GM21528 (cell line): ENCODE measurements at regions not wholly inside any gene's neighbourhood (a gene's known extent, or its start where the extent isn't known, plus 50 kb on each side); places are given as distances from the start of the nearest gene placed in this dataset.

Experiments used
- ATAC-seq: cut with Tn5 transposase; IDR thresholded peaks from one replicate; pipeline ENCODE4 v1.9.1; 2021; ENCODE audit warnings: mild to moderate bottlenecking, moderate library complexity; ENCODE audit not compliant: unreplicated experiment, low FRiP score

DNA sequence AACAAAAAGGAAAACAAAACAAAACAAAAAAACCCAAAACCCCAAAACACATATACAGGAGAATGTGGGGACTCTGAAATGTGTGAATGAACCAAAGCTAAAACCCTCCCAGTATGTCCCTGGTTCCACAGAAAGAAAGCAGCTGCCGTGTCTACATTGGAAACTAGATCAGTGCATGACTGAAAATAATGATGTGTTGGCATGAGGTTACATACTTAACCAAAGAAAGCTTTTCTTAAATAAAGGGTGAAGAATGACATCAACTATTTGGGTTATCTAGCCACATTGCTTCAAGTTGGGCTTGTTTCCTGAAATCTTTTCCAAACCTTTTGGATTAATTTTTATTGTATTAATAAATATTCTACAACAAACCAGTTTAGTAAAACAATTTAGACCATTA is 91.9 kb upstream of the FN1 start:
- ATAC-seq: no peak

DNA sequence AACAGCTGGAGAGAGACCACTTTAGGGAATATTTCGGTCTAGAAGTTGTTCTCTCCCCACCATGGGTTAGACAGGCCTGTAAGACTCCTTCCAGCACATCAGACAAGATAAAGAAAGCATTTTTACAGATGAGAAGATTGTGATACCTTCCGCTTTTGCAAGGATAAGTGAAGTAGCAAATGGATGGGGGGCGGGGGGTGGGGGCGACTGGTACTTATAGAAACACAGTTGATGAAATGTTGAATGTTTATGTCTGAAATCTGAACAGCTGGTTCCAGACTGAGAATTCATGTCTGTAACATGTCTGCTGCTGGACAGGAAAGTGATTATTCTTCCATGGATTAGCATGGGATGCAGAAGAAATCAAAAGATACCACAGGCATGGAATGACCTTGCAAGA is 90.5 kb upstream of the FN1 start:
- no peak for ATAC-seq

DNA sequence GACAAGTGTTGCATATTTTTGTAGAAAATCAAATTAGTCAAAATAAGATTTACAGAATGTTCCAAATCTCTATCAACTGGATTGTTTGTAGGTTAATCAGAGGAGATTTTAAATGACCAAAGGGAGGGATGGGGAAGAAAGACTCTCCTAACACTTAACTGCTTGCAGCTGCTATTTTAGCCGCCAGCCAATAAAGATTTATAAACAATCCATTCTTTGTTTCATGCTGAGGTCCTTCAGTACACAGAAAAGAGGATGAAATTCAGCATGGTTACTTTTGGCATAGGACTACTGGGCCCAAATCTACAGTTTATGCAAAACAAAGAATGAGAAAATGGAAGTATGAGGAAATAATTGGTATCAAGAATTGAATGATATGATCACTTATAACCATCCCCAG is 86.4 kb upstream of the FN1 start:
- ATAC-seq: no peak

DNA sequence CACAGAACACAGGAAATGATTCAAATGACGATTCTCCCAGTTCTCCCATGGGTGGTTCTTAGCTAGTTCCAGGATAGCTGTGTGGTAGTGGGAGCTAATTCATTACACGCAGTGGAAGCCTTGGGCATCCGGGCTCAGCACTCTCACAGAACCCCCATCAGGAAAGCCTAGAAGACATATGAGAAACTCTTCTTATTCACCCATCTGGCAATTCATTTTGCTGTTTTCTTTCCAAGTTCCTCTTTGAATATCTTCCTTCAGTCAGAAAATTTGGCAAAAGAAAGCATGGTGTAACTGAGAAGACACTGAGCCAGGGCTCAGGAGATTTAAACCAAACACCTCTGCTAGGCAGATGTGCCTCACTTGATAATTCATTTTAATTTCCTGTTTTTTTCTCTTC is 85.2 kb upstream of the FN1 start:
- no peak for ATAC-seq

DNA sequence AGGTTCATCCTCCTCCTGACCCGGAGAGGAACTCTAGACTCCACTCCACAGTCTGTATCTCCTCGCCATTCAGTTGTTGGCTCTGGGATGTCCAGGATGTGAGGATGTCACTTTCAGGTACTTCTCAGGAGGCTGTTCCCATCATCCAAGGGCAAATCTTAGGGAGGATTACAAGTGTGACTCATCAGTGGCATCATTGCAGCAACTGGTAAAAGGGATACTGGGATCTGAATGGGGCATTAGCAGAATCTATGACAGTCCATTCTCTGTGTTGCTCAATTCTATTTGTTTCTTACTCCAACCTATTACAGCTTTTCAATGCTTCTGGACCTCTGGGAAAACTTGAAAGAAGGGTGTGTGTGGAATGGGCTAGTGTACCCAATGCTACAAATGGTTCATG is 81.5 kb upstream of the FN1 start:
- ATAC-seq: no peak

DNA sequence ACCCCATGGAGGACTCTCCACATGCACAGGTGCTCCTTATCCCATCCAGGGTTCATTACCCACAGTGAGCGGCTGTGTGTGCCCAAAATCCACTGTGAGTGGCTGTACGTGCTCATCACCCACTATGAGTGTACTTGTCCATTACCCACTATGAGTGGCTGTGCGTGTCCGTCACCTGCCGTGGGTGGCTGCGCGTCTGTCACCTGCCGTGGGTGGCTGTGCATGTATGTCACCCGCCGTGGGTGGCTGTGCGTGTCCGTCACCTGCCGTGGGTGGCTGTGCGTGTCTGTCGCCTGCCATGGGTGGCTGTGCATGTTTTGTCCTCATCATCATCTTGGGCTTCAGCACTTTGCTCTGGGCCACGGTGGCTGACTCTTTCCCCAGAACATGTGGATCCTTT is 78.6 kb upstream of the FN1 start:
- ATAC-seq: no peak

DNA sequence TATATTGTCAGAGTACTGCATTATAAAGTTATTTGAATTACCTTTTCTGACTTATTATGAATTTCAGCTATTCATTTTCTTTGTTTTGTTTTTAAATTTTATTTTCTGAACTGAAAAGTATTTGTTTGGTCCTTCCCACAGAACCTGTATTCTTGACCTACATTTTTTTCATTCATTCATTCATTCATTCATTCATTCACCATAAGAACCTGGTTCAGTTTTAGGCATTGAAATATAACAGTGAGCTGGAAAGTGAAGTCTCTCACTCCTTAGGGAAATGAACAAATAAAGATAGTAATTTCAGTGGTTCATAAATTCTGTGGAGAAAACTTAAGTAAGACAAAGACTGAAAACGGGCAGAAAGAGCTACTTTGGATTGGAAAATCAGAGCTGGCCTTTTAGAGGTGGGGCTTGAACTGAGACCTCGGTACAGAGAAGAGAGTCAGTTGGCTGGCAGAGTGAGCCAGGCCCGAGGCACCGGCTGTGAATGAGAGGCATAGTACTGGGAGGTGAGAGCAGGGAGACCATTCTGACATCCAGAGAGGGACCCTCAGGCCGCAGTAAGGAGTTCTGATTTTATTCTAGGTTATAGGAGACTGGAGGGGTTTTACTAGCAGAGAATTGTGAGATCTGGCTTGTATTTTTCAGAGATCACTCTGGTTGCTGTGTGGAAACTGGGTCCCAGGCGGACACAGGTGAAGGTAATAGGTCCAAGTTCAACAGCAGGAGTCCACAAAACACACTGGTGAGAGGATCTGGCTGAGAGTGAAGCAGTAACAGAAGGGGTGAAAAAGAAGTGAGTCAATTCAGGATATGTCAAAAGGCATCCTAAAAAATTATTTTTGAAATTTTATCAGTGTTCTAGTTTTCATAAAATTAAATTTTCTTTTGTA is 75.8 kb upstream of the FN1 start:
- ATAC-seq: no peak

DNA sequence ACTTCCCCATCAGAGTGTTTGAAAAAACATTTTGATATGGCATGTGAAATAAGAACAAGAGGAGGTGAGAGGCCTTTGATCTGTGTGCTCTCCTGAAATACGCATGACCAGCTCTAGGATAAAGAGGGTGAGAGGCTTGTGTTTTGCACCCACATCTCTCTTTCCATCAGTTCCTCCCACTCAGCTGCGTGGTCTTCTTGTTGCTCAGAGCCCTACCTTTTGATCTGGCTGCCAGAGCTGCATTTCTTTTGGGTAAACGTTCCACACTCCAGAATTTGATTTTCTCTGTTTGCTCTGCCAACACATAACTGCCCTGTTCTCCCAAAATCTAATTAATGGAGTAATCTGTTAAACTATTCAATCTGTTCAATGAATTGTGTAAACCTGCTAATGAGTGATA is 72.0 kb upstream of the FN1 start:
- ATAC-seq: no peak

DNA sequence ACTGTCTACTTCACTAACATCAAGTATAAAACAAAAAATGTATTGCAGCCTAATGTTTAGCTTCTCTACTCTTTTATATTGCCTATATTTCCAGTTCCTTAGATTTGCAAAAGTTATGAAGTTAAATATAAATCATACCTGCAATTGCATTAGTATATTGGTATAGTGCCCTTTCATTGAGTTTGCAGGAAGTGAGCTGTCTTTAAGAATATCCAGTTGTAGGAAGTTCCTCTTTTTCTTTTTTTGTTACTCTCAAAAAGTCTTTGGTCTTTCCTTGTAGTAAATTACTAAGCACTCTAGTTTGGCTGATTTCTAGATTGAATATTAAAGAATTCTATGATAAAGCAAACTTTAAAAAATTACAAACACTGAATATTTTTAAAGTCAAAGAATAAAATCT is 71.3 kb upstream of the FN1 start:
- no peak for ATAC-seq

DNA sequence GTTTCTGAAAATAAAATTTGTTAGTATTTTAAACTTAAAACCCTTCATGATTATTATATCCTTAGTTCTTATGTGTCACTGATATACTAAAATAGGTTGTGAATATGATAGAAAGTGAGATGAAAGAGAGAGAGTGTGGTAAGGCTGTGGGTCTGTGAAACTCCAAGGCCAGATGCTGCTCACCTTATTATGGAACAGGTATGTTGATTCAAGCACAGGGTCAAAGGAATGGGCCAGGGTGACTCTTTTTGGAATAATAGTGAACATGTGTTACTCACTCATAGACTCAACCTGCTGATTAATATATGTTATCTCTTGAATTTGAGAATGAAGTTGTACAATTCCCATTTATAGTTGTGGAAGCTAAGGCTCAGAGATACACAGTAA is 70.7 kb upstream of the FN1 start:
- ATAC-seq: no peak

DNA sequence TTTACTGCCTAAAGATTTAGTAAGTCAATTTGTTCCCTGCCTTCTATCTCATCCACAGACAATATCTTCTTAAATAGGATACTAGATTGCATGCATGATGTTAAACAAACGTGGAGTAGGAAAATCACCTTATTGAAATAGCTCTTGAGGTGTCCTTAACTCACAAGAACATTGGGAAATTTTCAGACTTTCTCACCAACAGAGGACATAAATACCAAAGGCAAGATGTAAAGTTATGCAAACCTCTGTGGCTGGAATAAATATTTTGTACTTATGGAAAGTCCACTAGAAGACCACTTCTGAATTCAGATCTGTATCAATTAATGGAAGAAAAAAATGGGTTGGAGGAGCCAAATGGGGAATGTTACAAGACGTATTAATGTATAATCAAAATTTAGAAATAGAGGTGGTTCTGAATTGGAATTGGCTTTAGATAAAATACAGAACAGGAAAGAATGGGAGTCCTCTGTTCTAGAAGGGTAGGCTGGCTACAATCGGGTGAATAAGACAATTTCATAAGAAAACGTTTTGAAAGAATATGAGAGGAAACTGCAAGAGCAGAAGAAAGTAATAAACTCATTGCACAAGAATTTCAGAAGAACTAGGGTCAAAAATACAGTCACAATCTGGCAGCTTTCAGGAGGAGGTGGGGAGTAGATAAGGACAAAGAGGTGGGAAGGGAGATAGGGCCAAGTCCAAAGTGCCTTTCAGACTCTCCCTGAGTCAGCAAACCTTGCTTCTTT is 69.3 kb upstream of the FN1 start:
- ATAC-seq: no peak

DNA sequence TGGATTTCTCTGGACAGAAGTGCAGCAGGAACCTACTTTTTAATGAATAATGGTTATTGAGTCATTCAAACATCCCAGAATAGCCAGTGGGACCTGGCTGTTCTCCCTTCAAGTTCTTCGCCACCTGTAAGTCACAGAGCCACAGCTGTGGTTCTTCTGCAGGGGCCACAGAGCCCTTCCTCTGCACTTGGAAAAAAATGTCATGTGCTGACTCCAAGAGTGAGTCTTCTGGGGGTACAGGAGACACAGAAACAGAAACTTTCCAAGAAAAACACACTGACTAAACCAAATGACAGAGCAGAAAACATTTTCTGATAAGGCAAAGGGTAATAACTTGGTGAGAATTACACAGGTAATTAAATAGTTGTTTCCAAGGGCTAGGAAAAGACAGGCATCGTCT is 68.7 kb upstream of the FN1 start:
- no peak for ATAC-seq

DNA sequence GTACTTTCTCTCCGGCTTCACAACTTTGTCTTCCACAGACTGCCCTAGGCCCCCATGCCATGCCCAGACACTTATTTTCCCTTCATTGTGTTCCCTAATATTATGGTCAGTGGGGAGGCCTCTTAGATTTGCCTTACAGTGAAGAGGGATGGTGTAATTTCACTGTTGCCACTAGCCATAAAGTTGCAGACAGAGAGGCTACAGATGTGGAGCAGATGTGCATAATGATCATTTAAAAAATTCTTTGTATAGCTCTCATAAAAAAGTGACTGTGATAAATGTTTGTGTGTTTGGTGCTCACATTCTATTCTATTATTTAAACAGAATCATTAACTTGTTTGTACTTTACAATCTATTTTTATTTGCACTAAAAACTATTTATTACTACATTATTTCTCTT is 67.5 kb upstream of the FN1 start:
- ATAC-seq: no peak

DNA sequence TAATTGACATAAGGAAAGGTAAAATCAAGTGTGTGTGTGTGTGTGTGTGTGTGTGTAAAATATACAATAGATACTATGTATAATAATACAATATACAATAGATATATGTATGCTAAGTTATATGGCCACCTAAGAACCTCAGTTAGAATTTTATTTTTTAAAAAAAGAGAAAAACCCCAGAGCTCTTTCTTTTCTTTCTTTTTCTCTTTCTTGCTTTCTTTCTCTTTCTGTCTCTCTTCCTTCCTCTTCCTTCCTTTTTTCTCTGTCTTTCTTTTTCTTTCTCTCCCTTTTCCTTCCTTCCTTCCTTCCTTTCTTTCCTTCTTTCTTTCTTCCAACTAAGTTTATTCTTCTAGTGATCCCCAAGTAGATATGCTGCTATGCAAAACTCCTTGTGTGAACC is 64.6 kb upstream of the FN1 start:
- ATAC-seq: no peak

DNA sequence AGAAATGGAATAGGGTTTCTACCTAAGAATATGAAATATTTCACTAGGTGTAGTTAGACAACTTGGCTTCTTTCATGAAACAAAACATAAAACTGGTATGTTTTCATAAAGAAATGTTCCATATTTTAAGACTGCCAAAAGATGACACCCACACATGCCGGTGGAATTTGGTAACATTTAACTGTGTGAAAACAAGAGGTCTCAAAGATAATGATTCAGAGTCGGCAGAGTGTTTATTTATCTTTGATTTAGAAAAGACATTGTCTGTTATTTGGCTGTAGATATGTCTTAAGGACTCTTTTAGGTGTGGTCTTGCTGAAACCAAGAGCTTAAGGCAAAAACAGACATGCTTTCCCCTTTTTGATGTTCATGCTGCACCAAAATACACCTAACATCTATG is 63.5 kb upstream of the FN1 start:
- no peak for ATAC-seq

DNA sequence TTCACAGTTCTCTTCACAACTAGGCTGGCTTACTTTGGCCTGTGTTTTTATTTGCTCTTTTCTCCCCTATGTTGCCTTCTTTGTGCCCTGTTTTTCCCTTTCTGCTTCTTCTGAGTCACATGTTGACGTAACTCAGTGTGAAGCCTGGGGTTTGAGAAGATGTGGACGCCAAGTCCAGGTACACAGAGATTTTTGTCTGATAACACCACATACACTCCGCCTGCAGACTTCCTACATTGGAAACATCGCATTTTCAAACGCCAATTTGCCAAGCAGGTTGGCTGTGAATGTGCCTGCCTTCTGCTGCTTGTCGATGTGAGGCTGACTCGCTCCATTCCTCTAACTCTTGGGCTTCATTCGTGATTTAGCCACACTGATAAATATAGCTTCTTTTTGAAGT is 62.6 kb upstream of the FN1 start:
- ATAC-seq: no peak

DNA sequence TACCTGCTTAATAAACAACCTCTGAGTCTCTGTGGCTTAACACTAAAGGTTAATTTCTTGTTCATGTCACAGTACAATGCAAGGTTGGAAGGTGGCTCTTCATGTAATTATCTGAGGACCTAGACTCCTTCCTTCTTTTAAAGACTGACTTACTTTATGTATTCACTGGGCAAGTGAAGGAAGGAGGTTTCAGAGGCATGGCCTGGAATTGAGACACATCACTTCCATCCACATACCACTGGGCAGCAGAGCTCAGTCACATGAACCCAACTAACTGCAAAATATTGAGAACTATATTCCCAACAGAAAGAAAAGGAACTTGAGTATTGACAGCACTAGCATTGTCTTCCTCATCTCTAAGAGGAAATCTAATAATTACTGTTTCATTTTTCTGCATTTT is 57.5 kb upstream of the FN1 start:
- ATAC-seq: no peak

DNA sequence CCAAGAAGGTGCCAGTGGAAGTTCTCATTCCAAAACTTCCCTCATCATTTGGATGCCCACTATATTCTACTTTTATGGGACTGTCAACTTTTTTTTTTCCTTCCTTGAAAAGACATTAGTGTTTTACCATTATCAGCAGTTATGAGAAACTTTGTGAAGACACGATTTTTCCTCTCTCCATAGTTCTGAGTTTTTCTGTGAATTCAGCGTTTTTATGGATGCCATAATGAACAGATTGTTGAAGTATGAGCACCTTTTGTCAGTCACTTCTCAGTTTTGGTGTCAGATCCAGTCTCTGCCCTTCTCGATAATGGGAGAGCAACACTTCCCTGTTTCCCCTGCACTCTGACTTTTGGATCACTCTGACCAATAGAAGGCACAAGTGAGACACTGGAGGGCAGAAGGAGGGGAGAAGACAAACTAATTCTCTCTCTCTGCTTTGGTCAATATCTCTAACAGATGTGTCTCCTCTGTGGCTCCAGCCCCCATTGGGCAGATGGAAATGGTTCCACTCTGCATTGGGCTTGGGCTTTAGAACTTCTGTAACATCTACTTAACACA is 53.5 kb upstream of the FN1 start:
- ATAC-seq: no peak

DNA sequence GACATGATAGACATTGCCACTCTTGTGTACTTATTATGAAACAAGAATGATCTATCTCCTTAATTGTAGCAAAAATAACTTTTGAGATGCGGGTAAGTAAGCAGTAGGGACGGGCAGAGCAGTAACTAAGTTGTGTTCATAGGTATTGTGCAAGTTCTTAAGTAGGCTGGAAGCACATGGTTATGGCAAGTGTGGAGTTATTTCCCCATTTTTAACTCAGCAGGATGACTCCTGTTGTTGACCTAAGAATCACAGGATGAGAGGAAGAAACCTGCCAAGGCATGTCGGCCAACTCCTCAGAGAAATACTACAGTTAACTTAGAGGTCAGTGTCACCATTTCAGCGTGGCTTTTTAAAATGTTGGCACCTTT is 51.1 kb upstream of the FN1 start:
- ATAC-seq: no peak

DNA sequence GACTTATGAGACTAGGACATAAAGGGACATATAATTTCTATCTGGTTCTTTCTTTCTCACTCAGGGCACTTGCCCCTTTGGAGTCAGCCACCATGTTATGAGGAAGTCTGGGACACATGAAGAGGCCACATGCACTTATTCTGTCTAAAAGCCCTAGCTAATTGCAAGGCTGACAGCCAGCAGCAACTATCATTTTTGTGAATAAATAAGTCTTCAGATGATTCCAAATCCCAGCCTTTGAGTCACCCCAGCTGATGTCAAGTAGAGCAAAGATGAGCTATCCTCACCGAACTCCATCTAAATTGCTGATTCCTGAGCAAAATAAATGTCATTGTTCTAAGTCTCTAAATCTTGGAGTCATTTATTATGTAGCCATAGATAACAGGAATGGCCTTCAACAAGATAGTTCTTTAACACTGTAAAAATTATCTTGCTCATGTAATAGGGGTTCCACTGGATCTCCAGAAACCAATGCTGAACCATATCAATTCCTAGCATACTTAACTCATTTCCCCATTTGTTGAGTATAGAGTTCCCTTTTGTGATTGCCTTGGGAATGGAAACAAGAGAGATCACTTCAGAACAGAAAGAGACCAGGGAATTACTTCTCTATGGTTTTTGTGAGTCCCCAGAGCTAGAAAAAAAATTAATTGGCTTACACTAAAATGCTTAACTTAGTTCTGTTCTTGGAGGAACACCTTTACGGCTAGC is 50.6 kb upstream of the FN1 start:
- ATAC-seq: no peak
